ENCODE measurements at regions not wholly inside any gene's neighbourhood (a gene's known extent, or its start where the extent isn't known, plus 50 kb on each side); places are given as distances from the start of the nearest gene placed in this dataset.

DNA sequence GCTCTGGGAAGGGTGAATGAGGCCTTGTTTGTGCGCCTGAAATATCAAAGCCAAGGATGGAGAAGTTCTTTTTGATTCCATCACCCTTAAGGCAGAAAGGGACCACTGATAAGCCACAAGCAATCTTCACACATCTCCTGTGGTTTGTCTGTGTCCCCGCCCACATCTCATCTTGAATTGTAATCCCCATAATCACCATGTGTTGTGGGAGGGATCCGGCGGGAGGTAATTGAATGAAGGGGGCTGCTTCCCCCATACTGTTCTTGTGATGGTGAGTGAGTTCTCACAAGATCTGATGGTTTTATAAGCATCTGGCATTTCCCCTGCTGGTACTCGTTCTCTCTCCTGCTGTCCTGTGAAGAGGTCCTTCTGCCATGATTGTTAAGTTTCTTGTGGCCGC is 329.6 kb upstream of the RGMA start:
- TF ChIP-seq, protein P1, sequence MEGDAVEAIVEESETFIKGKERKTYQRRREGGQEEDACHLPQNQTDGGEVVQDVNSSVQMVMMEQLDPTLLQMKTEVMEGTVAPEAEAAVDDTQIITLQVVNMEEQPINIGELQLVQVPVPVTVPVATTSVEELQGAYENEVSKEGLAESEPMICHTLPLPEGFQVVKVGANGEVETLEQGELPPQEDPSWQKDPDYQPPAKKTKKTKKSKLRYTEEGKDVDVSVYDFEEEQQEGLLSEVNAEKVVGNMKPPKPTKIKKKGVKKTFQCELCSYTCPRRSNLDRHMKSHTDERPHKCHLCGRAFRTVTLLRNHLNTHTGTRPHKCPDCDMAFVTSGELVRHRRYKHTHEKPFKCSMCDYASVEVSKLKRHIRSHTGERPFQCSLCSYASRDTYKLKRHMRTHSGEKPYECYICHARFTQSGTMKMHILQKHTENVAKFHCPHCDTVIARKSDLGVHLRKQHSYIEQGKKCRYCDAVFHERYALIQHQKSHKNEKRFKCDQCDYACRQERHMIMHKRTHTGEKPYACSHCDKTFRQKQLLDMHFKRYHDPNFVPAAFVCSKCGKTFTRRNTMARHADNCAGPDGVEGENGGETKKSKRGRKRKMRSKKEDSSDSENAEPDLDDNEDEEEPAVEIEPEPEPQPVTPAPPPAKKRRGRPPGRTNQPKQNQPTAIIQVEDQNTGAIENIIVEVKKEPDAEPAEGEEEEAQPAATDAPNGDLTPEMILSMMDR (IDR thresholded peaks at IDR 0.05; ENCODE audit: low read depth, low read length) = no peak
- no peak for DNase-seq
- Histone ChIP-seq H3K9me3 (ENCODE audit: severe bottlenecking) (no peaks in the 10 kb centered on the region), H3K4me3 (ENCODE audit: low read depth, low read length) (no peak overlapping the region), H3K27me3 (ENCODE audit: insufficient read depth, low read depth, severe bottlenecking) (peaks cover 86% of the 10 kb centered on the region), H3K36me3 (no peaks in the 10 kb centered on the region), H3K27ac (no peak overlapping the region)

GRCh38 chr15:93417631-93418030 is 328.6 kb upstream of the RGMA start:
- no peaks in the 10 kb centered on the region for H3K9me3 ChIP-seq (ENCODE audit: severe bottlenecking)
- no peak for DNase-seq
- TF ChIP-seq, protein P1 (IDR thresholded peaks at IDR 0.05; ENCODE audit: low read depth, low read length) = no peak
- H3K27ac ChIP-seq = no peak overlapping the region
- H3K4me3 ChIP-seq (ENCODE audit: low read depth, low read length) = no peak overlapping the region
- H3K36me3 ChIP-seq = no peaks in the 10 kb centered on the region
- H3K27me3 ChIP-seq (ENCODE audit: insufficient read depth, low read depth, severe bottlenecking) = peaks cover 86% of the 10 kb centered on the region

- H3K36me3 ChIP-seq = no peaks in the 10 kb centered on the region
- peaks cover 86% of the 10 kb centered on the region for H3K27me3 ChIP-seq (ENCODE audit: insufficient read depth, low read depth, severe bottlenecking)
- no peak for DNase-seq
- H3K9me3 ChIP-seq (ENCODE audit: severe bottlenecking) = no peaks in the 10 kb centered on the region
- no peak overlapping the region for H3K4me3 ChIP-seq (ENCODE audit: low read depth, low read length)
- TF ChIP-seq, protein P1 (IDR thresholded peaks at IDR 0.05; ENCODE audit: low read depth, low read length) = no peak
- H3K27ac ChIP-seq = no peak overlapping the region
These were observed 328.1 kb upstream of the RGMA start for GRCh38 chr15:93417156-93417555.

DNA sequence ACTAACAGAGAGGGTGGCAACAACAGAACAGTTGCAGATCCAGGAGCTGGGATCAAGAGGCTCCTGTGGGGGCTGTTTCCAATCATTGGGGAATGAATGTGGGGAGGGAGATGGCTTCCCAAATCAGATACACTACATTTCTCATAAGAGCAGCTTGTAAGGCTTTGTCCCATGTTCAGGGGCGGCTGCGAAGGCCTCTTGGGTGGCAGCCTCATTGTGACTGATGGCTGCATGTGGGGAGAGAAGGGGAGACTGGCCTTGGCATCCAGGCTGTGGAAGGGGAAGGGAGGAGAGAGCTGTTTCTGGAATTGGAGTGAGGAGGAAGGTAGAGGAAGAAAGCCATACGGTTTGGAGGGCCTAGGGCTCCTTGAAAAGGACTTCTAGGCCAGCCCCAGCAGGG is 326.6 kb upstream of the RGMA start:
- Histone ChIP-seq H3K27me3 (ENCODE audit: insufficient read depth, low read depth, severe bottlenecking) (peaks cover 88% of the 10 kb centered on the region), H3K27ac (no peak overlapping the region), H3K4me3 (ENCODE audit: low read depth, low read length) (no peak overlapping the region), H3K9me3 (ENCODE audit: severe bottlenecking) (no peaks in the 10 kb centered on the region), H3K36me3 (no peaks in the 10 kb centered on the region)
- TF ChIP-seq, protein P1 (IDR thresholded peaks at IDR 0.05; ENCODE audit: low read depth, low read length) = no peak
- DNase-seq = no peak

- TF ChIP-seq, protein P1 (IDR thresholded peaks at IDR 0.05; ENCODE audit: low read depth, low read length) = no peak
- DNase-seq = no peak
- Histone ChIP-seq H3K27ac (no peak overlapping the region), H3K36me3 (no peaks in the 10 kb centered on the region), H3K4me3 (ENCODE audit: low read depth, low read length) (no peak overlapping the region), H3K9me3 (ENCODE audit: severe bottlenecking) (no peaks in the 10 kb centered on the region), H3K27me3 (ENCODE audit: insufficient read depth, low read depth, severe bottlenecking) (peaks cover 93% of the 10 kb centered on the region)
These were observed 325.7 kb upstream of the RGMA start for GRCh38 chr15:93414576-93415231.

GRCh38 chr15:93413745-93414144 is 324.7 kb upstream of the RGMA start:
- H3K27ac ChIP-seq = no peak overlapping the region
- no peaks in the 10 kb centered on the region for H3K36me3 ChIP-seq
- no peaks in the 10 kb centered on the region for H3K9me3 ChIP-seq (ENCODE audit: severe bottlenecking)
- H3K4me3 ChIP-seq (ENCODE audit: low read depth, low read length) = no peak overlapping the region
- H3K27me3 ChIP-seq (ENCODE audit: insufficient read depth, low read depth, severe bottlenecking) = peaks cover 96% of the 10 kb centered on the region
- TF ChIP-seq, protein P1 (IDR thresholded peaks at IDR 0.05; ENCODE audit: low read depth, low read length) = no peak
- DNase-seq = no peak
